ENCODE measurements at regions not wholly inside any gene's neighbourhood (a gene's known extent, or its start where the extent isn't known, plus 50 kb on each side); places are given as distances from the start of the nearest gene placed in this dataset.

GRCh38 chr1:78759881-78760280 lies 110.2 kb downstream of the IFI44 start:
- 85 to 87% methylated on average over 3 of the region's 3 CpGs for WGBS, 2 donors (ENCODE audit: low coverage in 1 of 2)
- Histone ChIP-seq H3K4me1 (no peaks in the 10 kb centered on the region), H3K27ac (no peak overlapping the region), H3K9me3 (no peaks in the 10 kb centered on the region), H3K36me3 (no peaks in the 10 kb centered on the region), H3K27me3 (no peaks in the 10 kb centered on the region), H3K4me3 (no peak overlapping the region)
- TF ChIP-seq CTCF (IDR thresholded peaks at IDR 0.05): no peak
- TF ChIP-seq EP300 (IDR thresholded peaks at IDR 0.05; ENCODE audit: low read depth): no peak
- no peak for TF ChIP-seq POLR2AphosphoS5 (IDR thresholded peaks at IDR 0.05)
- no peak for TF ChIP-seq POLR2A (IDR thresholded peaks at IDR 0.05)
- intact Hi-C loops (cut with DNase I; ENCODE audit: low total_unique reads) (no loop called here), in situ Hi-C loops (cut with MboI; ENCODE audit: low pct_ligation_motif_present in 1 of 4, low pct_unique_long_range_greater_than_20kb in 1 of 4, low sequenced_read_pairs in 3 of 4) (no loop called here)
- no peak for DNase-seq

- H3K27ac ChIP-seq: no peak overlapping the region
- DNase-seq: no peak
- 30 to 40% methylated on average over 2 of the region's 2 CpGs for WGBS, 2 donors (ENCODE audit: low coverage in 1 of 2)
- in situ Hi-C loops (cut with MboI; ENCODE audit: low pct_ligation_motif_present in 1 of 4, low pct_unique_long_range_greater_than_20kb in 1 of 4, low sequenced_read_pairs in 3 of 4) (no loop called here), intact Hi-C loops (cut with DNase I; ENCODE audit: low total_unique reads) (no loop called here)
- TF ChIP-seq POLR2AphosphoS5 (IDR thresholded peaks at IDR 0.05): no peak
- TF ChIP-seq POLR2A (IDR thresholded peaks at IDR 0.05): no peak
- no peak for TF ChIP-seq EP300 (IDR thresholded peaks at IDR 0.05; ENCODE audit: low read depth)
- no peak for TF ChIP-seq CTCF (IDR thresholded peaks at IDR 0.05)
- H3K27me3 ChIP-seq: no peaks in the 10 kb centered on the region
- no peaks in the 10 kb centered on the region for H3K4me1 ChIP-seq
- H3K4me3 ChIP-seq: no peak overlapping the region
- no peaks in the 10 kb centered on the region for H3K9me3 ChIP-seq
- H3K36me3 ChIP-seq: no peaks in the 10 kb centered on the region
Observed at GRCh38 chr1:78760858-78761257, 111.2 kb downstream of the IFI44 start.

- WGBS, 2 donors (ENCODE audit: low coverage in 1 of 2): 85 to 94% methylated on average over 4 of the region's 4 CpGs
- in situ Hi-C loops (cut with MboI; ENCODE audit: low pct_ligation_motif_present in 1 of 4, low pct_unique_long_range_greater_than_20kb in 1 of 4, low sequenced_read_pairs in 3 of 4): no loop called here
Observed at GRCh38 chr1:78762113-78762512, 112.5 kb downstream of the IFI44 start.

GRCh38 chr1:78765489-78765888 lies 115.9 kb downstream of the IFI44 start:
- TF ChIP-seq EP300 (IDR thresholded peaks at IDR 0.05; ENCODE audit: low read depth) (no peak), CTCF (IDR thresholded peaks at IDR 0.05) (no peak), POLR2AphosphoS5 (IDR thresholded peaks at IDR 0.05) (no peak), POLR2A (IDR thresholded peaks at IDR 0.05) (no peak)
- no peaks in the 10 kb centered on the region for H3K9me3 ChIP-seq
- no peaks in the 10 kb centered on the region for H3K27me3 ChIP-seq
- H3K36me3 ChIP-seq: no peaks in the 10 kb centered on the region
- no peak overlapping the region for H3K27ac ChIP-seq
- WGBS, 2 donors (ENCODE audit: low coverage in 1 of 2): 87 to 92% methylated on average over 3 of the region's 3 CpGs
- no peak overlapping the region for H3K4me3 ChIP-seq
- no peak for DNase-seq
- in situ Hi-C loops (cut with MboI; ENCODE audit: low pct_ligation_motif_present in 1 of 4, low pct_unique_long_range_greater_than_20kb in 1 of 4, low sequenced_read_pairs in 3 of 4): no loop called here
- no peaks in the 10 kb centered on the region for H3K4me1 ChIP-seq
- intact Hi-C loops (cut with DNase I; ENCODE audit: low total_unique reads): no loop called here

More at GRCh38 chr1:78762113-78762512, 112.5 kb downstream of the IFI44 start:
- Histone ChIP-seq H3K4me1 (no peaks in the 10 kb centered on the region), H3K27ac (no peak overlapping the region), H3K27me3 (no peaks in the 10 kb centered on the region), H3K9me3 (no peaks in the 10 kb centered on the region), H3K36me3 (no peaks in the 10 kb centered on the region), H3K4me3 (no peak overlapping the region)
- DNase-seq: no peak
- intact Hi-C loops (cut with DNase I; ENCODE audit: low total_unique reads): no loop called here
- TF ChIP-seq EP300 (IDR thresholded peaks at IDR 0.05; ENCODE audit: low read depth) (no peak), CTCF (IDR thresholded peaks at IDR 0.05) (no peak), POLR2AphosphoS5 (IDR thresholded peaks at IDR 0.05) (no peak), POLR2A (IDR thresholded peaks at IDR 0.05) (no peak)
